ENCODE measurements at regions not wholly inside any gene's neighbourhood (a gene's known extent, or its start where the extent isn't known, plus 50 kb on each side); places are given as distances from the start of the nearest gene placed in this dataset.

DNA sequence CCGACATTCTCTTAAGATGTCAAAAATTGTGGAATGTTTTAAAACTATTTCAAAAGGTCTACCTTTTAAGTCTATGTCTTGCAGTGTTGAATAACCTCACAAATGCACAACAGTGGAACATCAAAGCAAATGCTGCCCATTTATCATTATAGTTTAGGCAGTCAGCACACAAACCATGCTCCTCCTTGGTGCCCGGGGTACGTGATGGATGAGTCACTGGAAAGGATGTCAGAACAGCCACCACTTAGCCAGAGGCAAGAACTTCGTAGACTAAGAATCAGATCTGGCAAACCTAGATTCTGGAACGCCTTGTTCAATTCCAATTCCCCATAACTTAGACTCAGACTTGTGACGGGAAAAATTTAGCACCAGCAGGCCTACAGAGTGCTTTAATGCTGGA, 343.6 kb downstream of the FGF9 start:
- no peak for DNase-seq

- no peak for DNase-seq
Measured at GRCh38 chr13:22017226-22017625, 346.4 kb downstream of the FGF9 start.

DNA sequence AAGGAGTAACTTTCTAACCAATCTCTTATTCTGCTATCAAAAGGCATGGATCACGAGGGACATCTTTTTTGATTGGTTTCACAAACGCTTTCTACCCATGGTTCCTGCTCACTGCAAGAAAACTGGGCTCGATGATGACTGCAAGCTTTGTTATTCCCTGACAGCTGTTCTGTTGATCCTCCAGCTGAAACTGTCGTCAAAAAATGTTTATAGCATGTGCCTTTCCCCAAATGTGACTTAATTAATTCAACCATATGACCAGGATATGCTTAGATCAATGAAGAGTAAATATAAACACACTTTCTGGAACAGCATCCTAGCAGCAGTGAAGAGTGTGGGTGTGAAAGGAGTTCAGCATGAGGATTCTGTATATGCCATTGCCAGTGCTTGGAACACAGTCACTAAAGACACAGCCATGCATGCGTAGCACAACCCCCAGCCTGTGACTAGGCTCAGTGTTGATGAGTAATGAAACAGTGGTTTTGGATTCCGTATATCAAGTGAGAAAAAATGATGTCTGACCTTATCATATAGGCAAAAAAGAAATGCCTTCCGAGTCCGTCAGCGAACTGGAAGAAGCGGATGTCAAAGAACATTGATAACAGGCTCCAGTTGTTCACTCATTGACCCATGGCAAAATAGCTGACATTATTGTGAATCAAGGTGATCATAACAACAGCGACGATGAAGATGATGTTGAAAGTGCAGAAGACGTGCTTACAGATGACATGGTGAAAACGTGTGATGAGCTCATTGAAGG, 347.4 kb downstream of the FGF9 start:
- no peak for DNase-seq

DNA sequence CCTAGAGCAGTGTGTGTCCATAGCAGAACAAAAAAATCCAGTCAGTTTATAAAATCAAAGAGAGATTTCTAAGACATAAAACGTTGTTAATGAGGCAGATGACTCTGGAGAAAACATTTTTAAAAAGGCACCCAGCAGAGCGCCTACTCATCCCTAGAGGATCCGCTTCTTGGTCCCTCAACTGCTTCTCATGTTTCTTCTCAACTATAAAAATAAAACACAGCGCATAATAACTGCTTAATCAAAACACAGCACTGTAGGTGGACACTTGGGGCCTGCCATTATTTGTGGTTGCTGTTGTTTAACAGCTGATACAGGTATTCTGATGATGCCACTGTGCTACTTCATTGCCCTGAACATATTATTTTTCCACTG, 347.9 kb downstream of the FGF9 start:
- DNase-seq = no peak

DNA sequence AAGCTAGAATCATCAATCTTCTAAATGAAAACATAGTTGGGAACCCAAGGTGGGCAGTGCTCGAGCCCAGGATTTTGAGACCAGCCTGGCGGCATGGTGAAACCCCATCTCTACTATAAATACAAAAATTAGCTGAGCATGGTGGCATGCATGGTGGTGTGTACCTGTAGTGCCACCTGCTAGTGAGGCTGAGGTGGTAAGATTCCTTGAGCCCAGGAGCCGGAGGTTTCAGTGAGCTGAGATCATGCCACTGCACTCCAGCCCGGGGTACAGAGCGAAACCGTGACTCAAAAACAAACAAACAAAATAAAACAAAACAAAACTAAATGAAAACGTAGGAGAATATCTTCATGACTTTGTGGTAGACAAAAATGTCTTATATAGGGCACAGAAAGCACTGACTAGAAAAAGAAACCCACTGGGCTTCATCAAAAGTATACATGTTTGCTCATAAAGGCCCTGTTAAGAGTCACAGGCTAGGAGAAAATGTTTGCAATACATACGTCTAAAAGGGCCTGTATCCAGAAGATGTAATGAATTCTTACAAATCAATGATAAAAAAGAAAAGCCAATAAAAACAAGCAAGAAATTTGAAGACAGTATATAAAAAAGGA, 353.6 kb downstream of the FGF9 start:
- no peak for DNase-seq

GRCh38 chr13:22027566-22027965, 356.7 kb downstream of the FGF9 start:
- no peak for DNase-seq

- no peak for DNase-seq
Measured at GRCh38 chr13:22028831-22029230, 358.0 kb downstream of the FGF9 start.

- no peak for DNase-seq
Measured at GRCh38 chr13:22030321-22030720, 359.4 kb downstream of the FGF9 start.

GRCh38 chr13:22031702-22032286, 360.9 kb downstream of the FGF9 start:
- no peak for DNase-seq

GRCh38 chr13:22032905-22033304, 362.0 kb downstream of the FGF9 start:
- DNase-seq = no peak

DNA sequence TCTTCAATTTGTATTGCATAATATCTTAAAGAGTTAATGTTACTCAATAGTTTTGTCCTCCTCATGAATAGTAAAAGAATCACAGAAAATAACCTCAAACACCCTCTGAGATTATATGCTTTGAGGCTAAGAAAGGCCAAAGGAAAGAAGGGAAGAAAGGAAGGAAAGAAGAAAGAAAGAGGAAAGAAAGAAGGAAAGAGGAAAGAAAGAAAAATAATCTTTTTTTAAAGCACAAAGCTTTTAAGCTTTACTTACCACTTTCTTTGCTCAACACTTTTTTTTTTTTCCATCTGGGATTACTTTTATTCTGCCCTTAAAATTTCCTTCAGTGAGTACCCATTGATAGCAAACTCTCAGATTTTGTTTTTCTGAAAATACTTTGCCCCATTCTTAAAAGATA, 369.1 kb downstream of the FGF9 start:
- DNase-seq = no peak

GRCh38 chr13:22040810-22041364, 370.0 kb downstream of the FGF9 start:
- peak in 1 of 2 donors; percentile 11 for DNase-seq

DNA sequence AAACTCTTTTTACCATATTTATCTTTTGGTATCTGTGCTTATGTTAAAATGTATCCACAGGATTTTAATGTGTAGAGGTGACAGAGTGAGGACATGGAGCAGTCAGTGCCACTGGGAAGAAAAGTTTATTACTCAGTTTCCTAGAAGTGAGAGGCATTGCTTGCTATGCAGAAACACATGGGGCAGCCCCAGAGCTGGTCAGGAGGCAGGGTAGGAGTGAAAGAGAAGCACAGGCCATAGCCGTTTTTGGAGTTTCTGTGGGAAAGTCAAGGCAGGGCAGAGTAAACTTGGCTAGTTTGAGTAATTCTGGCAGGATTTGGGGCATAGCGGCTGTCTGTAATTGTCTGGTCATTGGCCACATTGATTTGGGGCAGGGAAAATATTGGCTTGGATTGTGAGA, 370.9 kb downstream of the FGF9 start:
- DNase-seq = no peak

DNA sequence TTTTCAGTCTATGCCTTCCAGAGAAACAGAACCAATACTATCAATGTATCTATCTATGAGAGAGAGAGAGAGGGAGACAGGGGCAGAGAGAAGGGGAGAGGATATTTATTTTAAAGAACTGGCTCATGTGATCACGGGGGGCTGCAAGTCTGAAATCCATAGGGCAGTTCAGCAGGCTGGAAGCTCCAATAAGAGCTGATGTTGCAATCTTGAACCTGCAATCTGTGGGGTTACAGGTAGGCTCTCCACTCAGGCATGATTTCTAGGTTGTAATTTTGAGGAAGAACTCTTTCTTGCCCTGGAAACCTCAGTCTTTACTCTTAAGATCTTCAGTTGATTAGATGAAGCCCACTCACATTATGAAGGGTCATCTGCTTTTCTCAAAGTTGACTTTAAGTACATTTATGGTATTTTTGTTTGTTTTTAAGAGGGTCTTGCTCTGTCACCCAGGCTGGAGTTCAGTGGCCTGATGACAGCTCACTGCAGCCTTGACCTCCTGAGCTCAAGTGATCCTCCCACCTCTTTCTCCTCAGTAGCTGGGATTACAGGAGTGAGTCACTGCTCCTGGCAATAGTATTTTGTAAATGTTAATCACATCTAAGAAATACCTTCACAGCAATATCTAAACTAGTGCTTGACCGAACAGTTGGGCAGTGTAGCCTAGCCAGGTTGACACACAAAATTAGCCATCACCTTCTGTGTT, 376.4 kb downstream of the FGF9 start:
- DNase-seq = no peak

DNA sequence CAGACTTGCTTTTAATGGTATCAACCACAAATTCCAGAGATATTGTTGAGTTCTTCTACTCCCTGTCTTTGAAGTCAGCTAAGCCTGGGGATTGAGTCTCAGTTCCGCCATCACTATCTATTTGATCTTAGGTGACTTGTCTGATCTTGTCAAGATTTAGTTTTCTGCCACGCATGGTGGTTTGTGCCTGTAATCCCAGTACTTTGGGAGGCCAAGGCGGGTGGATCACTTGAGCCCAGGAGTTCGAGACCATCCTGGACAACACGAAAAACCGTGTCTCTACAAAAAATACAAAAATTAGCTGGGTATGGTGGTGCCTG, 376.9 kb downstream of the FGF9 start:
- no peak for DNase-seq

GRCh38 chr13:22049384-22049783, 378.5 kb downstream of the FGF9 start:
- no peak for DNase-seq

DNA sequence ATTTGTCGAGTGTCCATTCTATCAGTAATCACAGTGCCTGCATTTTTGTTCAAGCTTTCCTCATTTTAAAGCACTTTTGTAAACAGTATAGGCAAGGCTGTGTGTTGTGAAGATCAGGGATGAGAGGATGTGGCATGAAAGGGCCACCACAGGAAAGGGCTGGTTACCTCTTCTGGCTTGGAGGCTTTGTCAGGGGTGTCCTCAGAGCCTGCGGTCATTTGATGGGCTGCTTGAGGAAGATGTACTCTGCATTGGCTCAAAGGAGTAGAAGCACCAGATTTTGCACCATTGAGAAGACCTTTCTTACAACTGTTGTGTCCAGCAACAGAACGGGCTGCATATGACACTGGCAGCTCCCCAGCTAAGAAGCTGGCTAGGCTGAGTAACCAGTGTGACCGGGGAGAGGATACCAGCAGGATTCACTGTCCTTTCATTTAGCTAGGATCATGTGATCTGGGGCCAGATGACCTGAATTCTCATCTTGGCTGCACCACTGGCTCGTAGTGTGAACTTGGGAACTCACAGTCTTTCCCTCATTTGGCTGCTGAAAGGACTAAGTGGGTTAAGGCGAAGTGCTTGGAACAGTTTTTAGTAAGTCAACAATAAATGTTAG, 380.2 kb downstream of the FGF9 start:
- DNase-seq = no peak

- no peak for DNase-seq
Measured at GRCh38 chr13:22053053-22053452, 382.2 kb downstream of the FGF9 start.

DNA sequence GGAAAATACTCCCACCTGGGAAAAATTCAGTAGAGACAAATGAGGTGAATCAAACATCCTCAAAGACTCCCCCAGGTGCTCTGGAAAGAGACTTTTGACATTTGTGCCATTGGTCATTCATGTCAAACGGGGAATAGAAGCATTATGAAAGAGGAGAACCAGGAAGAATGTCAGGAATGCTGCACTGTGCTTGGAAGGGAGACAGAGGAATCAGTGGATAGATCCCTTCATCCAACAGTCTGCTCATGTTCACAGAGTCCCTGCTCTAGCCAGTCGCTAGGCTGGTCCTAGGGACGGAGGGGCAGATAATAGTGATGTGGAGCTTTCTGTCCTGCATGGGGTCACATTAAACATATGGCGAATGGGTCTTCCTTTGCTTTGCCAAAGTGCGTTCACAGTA, 384.4 kb downstream of the FGF9 start:
- DNase-seq = no peak

DNA sequence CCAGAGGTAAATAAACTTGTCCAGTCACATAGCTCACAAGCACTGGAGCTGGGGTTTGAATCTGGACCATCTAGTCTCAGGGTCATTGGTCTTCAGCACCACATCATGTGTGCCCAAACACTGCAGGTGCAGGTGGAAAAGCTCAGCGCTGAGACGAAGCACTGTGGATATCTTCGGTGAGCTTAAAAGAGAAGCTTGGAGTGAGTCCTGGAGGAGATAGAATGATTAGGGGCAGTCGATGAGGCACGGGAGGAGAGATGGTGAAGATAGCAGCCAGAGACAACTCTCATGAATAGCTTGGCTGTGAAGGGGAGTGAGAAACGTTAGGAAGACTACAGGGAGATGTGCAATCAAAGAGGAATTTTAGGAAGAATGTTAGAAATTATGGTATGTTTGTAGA, 389.3 kb downstream of the FGF9 start:
- no peak for DNase-seq

- peak; percentile 45 to 55 for DNase-seq
Measured at GRCh38 chr13:22061371-22061805, 390.5 kb downstream of the FGF9 start.

GRCh38 chr13:22061806-22062391, 391.0 kb downstream of the FGF9 start:
- peak; percentile 37 to 75 for DNase-seq

Data from CD4-positive, alpha-beta T cell treated with Interleukin-1 beta for 1 hour (primary cell).